Activated T-cell treated with anti-CD3 and anti-CD28 coated beads, Interleukin-2, amount 50 U/mL, for 24 hours (primary cell): ENCODE measurements at regions not wholly inside any gene's neighbourhood (a gene's known extent, or its start where the extent isn't known, plus 50 kb on each side); places are given as distances from the start of the nearest gene placed in this dataset.
"Not testable (repeated sequence)": the region's sequence is repeated elsewhere in the genome, so short reads cannot be mapped to it uniquely, and the experiment has no call there.

Experiments used
- DNase-seq: peaks from one replicate; pipeline ENCODE4 v3.0.0-alpha.2; 2020
- H3K27ac Mint-ChIP-seq: 2 replicates; pipeline ENCODE4 v1.8.0; 2020; ENCODE audit warnings: mild to moderate bottlenecking, mixed read lengths
- H3K27me3 Mint-ChIP-seq: 2 replicates; pipeline ENCODE4 v1.8.0; 2020; ENCODE audit warnings: mixed read lengths
- H3K36me3 Mint-ChIP-seq: 2 replicates; pipeline ENCODE4 v1.8.0; 2020; ENCODE audit warnings: low read depth, mixed read lengths
- H3K4me1 Mint-ChIP-seq: 2 replicates; pipeline ENCODE4 v1.8.0; 2020; ENCODE audit warnings: low read depth, mixed read lengths
- H3K4me3 Mint-ChIP-seq: 2 replicates; pipeline ENCODE4 v1.8.0; 2020; ENCODE audit warnings: mild to moderate bottlenecking, moderate library complexity, mixed read lengths
- H3K9me3 Mint-ChIP-seq: 2 replicates; pipeline ENCODE4 v1.8.0; 2020; ENCODE audit warnings: mixed read lengths

DNA sequence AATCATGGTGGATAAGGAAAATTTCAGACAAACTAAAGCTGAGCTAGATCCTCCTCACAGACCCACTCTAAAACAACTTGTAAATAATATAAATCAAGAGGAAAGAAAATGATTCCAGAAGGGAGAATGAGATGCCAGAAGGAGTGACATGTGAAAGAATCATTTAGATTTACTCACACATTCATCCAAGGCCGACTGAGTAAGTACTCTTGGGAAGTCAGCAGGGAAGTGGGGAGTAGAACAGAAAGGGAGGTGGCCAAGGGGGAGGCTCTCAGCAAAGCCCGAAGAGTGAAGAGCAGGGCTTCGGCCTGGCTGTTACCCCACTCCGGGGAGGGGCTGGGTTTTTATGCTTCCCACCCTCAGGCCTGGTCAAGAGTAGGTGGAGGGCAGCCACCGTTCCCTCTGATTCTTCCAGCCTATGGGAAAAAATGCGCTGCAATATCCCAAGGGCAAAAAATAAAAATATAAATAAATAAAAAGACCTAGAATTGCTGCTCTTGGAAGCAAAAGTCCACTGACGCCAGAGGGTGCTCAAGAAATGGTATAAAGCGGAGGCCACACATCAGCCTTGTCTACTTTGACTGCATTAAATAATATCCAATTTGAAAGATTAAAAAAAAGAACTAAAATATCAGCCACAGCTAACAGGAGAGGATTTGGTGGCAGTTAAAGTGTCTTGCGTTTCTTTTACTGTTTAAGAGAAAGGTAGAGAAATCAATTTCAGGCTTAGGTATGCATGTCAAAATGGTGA, 110.2 kb upstream of the COL5A1 start:
- H3K27ac Mint-ChIP-seq, result no peak overlapping the region
- peaks cover 29% of the 10 kb centered on the region for H3K27me3 Mint-ChIP-seq
- H3K4me1 Mint-ChIP-seq, result no peaks in the 10 kb centered on the region
- peaks cover 8% of the 10 kb centered on the region for H3K9me3 Mint-ChIP-seq
- no peak overlapping the region for H3K4me3 Mint-ChIP-seq
- DNase-seq, result no peak
- no peaks in the 10 kb centered on the region for H3K36me3 Mint-ChIP-seq

DNA sequence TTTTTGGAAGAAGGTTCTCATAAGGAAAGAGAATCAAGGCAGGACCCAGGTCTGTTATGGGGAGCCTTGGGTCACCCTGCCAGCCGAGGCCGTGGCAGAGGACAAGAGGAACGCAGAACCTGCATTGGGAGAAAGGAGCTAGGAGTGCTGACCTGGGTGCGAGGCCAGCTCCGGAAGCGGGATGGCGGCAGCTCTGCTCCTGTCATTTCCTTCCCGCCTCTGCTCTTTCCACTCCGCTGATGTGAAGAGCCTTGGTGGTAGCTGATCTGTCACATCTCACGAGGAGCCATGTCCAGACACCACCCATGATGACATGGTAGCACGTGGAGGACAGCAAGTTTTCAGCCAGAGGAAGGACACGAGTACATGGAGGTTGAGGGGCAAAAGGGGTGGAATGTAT, 109.5 kb upstream of the COL5A1 start:
- H3K9me3 Mint-ChIP-seq, result peaks cover 8% of the 10 kb centered on the region
- H3K4me1 Mint-ChIP-seq, result no peaks in the 10 kb centered on the region
- no peak overlapping the region for H3K27ac Mint-ChIP-seq
- H3K4me3 Mint-ChIP-seq, result no peak overlapping the region
- no peak for DNase-seq
- H3K27me3 Mint-ChIP-seq, result peaks cover 26% of the 10 kb centered on the region
- no peaks in the 10 kb centered on the region for H3K36me3 Mint-ChIP-seq

DNA sequence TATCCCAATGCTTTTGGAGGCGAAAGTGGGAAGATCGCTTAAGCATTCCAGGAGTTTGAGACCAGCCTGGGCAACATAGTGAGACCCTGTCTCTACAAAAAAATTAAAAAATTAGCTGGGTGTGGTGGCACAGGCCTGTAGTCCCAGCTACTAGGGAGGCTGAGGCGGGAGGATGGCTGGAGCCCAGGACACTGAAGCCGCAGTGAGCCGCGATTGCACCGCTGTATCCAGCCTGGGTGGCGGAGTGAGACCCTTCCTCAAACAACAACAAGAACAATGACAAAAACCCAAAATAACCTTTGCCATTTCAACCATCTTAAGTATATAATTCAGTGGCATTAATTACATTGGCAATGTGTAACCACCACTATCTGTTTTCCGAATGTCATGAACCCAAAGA, 108.9 kb upstream of the COL5A1 start:
- not testable (repeated sequence) for H3K27ac Mint-ChIP-seq, H3K9me3 Mint-ChIP-seq, DNase-seq, H3K4me3 Mint-ChIP-seq, H3K4me1 Mint-ChIP-seq, H3K36me3 Mint-ChIP-seq
- H3K27me3 Mint-ChIP-seq, result peaks cover 24% of the 10 kb centered on the region

DNA sequence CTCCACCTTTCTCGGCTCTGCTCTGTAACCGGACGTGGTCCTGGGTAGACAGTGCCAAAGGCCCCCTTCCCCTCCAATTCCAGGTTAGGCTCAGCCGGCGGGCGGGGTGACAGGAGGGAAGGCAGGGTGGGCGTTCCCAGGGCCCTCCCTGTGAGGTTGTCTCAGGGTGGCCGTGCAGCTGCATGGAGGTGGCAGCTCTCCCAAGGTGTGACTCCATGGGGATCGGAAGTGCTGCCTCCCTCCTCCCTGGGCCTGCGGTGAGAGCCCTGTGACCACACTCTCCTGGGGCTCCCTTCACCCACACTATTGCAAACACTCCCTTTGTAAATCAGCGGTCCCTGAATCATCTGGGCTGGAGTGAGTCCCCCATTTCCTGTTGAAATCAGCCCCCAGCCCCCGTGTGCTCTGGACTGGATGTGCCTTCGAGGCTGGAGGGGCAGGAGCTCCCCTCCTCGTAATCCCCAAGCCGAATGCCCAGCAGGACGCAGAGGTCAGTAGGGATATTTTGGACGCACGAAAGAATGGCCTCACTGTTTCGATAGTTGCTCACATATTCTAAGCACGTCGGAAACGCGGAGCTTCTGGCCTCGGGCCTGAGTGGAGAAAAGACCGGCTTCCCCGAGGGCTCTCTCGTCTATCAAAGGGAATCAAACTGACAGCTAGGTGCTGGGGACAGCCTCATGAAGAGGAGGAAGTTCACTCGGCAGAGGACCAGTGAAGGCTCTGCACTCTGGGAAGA, 107.6 kb upstream of the COL5A1 start:
- Mint-ChIP-seq H3K9me3 (peaks cover 8% of the 10 kb centered on the region), H3K4me1 (no peaks in the 10 kb centered on the region), H3K36me3 (no peaks in the 10 kb centered on the region), H3K27me3 (peaks cover 11% of the 10 kb centered on the region), H3K27ac (no peak overlapping the region), H3K4me3 (no peak overlapping the region)
- no peak for DNase-seq

DNA sequence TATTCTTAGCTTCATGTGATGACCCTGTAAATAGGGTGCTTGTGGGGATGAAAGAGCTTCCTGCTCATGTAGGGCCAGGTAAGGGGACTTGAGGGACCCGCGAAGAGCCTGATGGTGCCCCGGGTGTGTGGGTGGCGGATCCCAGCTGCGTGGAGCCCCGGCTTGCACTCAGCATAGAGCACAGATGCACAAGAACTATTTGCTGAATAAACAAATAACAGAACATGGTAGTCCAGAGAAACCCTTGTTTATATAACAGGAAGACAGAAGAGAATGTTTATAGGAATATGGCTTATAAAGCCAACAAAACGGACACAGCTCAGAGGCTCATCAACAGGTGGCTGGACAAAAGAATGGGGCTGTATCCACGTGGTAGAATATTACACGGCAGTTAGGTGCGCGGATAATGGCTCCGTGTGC, 106.9 kb upstream of the COL5A1 start:
- Mint-ChIP-seq H3K9me3 (peaks cover 7% of the 10 kb centered on the region), H3K27ac (no peak overlapping the region), H3K4me1 (no peaks in the 10 kb centered on the region), H3K27me3 (peaks cover 10% of the 10 kb centered on the region), H3K4me3 (no peak overlapping the region), H3K36me3 (no peaks in the 10 kb centered on the region)
- no peak for DNase-seq

DNA sequence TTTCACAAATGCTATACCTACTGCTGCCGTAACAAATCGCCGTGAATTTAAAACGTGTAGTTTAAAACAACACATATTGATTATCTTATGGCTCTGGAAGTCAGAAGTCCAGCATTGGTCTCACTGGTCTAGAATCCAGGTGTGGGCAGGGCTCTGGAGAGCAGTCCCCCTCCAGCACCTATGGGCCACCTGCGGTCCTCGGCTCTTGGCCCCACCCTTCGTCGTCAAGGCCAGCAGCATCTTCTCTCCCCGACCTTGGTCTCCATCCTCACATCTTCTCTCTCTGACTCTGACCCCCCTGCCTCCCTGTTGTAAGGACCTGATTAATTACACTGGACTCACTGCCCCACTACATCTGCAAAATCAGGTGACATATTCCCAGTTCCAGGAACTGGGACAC, 106.4 kb upstream of the COL5A1 start:
- DNase-seq, result no peak
- no peak overlapping the region for H3K27ac Mint-ChIP-seq
- H3K4me1 Mint-ChIP-seq, result no peaks in the 10 kb centered on the region
- no peaks in the 10 kb centered on the region for H3K36me3 Mint-ChIP-seq
- peaks cover 5% of the 10 kb centered on the region for H3K9me3 Mint-ChIP-seq
- H3K4me3 Mint-ChIP-seq, result no peak overlapping the region
- peaks cover 10% of the 10 kb centered on the region for H3K27me3 Mint-ChIP-seq

DNA sequence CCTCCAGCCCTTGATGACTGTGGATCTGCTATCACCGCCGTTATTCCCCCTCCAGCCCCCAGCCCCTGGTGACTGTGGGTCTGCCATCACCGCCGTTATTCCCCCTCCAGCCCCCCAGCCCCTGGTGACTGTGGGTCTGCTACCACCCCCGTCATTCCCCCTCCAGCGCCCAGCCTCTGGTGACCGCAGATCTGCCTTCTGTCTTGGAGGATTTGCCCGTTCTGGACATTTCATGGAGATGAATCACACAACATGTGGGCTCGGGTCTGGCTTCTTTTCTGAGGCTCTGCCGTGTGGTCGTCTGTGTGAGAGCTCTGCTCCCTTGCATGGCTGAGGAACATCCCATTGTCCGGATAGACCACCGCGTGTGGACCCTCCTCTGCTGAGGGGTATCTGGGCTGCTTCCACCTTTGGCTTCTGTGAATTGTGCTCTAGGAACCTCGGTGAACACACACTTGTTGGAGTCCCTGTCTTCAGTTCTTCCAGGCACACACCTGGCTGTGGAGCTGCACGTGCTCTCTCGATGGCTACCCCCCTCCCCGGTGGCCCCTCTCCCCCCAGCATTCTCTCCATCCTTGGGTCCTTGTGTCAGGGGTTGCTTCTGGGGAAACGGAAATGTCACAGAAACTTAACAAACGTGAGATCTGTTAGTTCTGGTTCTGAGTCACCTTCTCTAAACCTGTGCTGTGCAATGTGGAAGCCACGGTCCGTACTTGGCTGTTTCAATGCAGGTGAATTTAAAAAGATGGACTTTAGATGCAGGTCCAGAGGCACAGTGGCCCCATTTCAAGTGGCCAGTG, 105.3 kb upstream of the COL5A1 start:
- H3K27me3 Mint-ChIP-seq, result peaks cover 10% of the 10 kb centered on the region
- no peak overlapping the region for H3K4me3 Mint-ChIP-seq
- H3K36me3 Mint-ChIP-seq, result no peaks in the 10 kb centered on the region
- H3K9me3 Mint-ChIP-seq, result no peaks in the 10 kb centered on the region
- H3K27ac Mint-ChIP-seq, result no peak overlapping the region
- DNase-seq, result no peak
- H3K4me1 Mint-ChIP-seq, result no peaks in the 10 kb centered on the region

DNA sequence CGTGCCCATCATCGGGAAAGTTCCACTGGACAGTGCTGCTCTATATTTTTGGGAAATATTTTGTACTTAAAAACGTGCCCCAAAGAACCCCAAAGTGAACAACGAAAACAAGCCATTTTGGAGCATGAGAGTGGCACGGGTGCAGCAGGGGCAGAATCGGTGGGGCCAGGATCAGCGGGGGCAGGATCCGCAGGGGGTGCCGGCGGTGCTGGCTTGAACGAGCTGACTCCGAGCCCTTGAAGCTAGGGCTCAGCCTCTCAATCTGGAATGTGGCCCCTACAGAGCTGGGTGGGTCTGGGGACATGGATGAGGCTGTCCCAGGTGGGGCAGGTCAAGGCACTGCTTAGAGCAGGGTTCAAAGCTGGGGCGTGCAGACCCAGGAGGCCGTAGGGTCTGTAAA, 104.7 kb upstream of the COL5A1 start:
- Mint-ChIP-seq H3K4me3 (no peak overlapping the region), H3K27ac (no peak overlapping the region), H3K27me3 (peaks cover 10% of the 10 kb centered on the region), H3K9me3 (no peaks in the 10 kb centered on the region), H3K4me1 (no peaks in the 10 kb centered on the region), H3K36me3 (no peaks in the 10 kb centered on the region)
- no peak for DNase-seq

DNA sequence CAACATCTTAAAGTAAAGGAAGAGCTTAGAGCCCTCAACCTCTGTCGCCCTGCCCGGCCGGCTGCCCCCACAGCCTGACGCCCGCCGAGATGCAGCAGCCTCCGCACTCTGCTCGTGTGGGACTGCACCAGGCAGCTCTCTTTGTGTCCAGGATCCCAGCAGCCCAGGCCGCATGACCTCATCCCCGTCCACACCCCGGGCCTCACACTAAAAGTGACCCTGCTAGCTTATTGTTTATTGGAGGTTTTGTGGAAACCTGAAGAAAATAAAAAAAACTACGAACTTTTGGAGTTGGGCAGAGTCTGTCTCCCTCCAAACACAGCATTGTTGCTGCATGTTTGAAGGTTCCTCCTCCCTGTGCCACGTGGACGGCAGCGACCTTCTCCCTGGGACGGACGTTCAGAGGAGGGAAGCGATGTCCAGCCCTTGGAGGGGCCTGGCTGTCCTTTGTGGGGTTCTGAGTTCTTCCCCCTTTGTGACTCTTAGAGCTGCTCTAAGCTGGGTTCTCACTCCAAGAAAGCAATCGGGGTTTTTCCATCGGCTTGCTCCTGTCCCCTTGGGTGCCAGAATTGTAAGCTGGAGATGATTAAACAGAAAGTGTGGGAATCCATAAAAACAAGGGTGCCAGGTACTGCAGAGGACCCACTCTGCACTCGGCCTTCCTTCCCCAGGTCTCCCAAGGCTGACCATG, 103.5 kb upstream of the COL5A1 start:
- no peak overlapping the region for H3K27ac Mint-ChIP-seq
- no peak for DNase-seq
- no peaks in the 10 kb centered on the region for H3K9me3 Mint-ChIP-seq
- no peak overlapping the region for H3K4me3 Mint-ChIP-seq
- H3K27me3 Mint-ChIP-seq, result peaks cover 10% of the 10 kb centered on the region
- H3K4me1 Mint-ChIP-seq, result no peaks in the 10 kb centered on the region
- no peaks in the 10 kb centered on the region for H3K36me3 Mint-ChIP-seq

DNA sequence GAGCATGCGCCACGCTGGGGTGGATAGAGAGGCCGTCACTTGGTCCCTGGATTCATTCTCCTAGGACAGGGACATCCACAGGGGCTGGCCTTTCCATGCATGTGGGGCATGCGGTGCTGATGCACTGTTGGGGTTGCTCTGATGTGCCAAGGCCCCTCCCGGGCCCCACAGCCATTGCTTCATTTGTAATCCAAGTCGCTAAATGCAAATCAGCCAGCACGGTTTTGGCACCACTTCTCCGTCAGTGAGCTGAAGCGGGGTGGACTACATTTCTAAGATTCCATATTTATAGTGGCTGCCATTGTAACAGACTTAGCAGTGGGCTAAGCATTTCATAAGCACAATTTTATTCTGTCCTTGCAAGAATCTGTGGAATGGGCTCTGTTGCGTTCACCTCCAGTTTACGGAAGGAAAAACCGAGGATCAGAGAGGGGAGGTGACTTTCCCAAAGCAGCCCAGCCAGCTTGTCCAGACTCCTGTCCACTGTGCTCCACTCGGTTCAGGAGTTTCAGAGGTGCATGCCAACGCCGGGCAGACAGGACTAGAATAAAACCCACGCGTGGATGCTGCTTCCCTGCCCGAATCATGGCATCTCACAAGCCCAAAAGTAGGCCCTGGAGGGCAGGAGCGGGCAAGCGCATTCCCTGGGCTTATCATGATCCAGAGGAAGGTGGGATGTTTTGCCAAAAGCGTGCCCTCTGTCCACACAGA, 102.6 kb upstream of the COL5A1 start:
- peaks cover 10% of the 10 kb centered on the region for H3K27me3 Mint-ChIP-seq
- no peak overlapping the region for H3K27ac Mint-ChIP-seq
- no peaks in the 10 kb centered on the region for H3K9me3 Mint-ChIP-seq
- H3K4me1 Mint-ChIP-seq, result no peaks in the 10 kb centered on the region
- DNase-seq, result no peak
- H3K4me3 Mint-ChIP-seq, result no peak overlapping the region
- no peaks in the 10 kb centered on the region for H3K36me3 Mint-ChIP-seq

DNA sequence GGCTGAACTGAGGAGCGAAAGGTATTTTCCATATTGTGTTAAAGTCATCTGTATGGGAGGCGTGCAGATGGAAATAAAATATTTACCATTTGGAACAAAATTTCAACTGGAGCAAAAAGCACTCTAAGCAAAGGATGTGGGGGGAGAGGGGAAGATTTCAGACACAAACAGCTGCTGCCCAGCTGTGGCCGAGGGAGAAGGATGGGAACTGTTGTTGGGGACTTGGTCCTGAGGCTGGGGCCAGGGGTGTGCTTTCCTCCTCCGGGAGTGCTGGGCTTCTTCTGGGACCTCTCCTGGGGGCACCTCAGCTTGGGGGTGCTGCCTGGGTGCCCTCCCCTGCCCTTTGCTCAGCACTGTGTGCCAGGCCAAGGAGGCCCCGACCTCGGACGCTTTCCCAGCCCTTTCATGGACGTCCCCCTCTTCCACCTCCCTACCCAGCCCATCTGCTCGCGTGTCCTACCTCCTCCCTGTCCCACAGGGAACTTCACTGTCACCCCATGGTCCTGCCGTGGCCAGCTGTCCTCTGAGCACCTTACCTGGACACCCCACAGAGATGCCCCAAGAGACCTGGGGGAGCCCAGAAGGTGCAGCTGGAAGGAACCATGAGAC, 101.9 kb upstream of the COL5A1 start:
- Mint-ChIP-seq H3K4me1 (no peaks in the 10 kb centered on the region), H3K9me3 (no peaks in the 10 kb centered on the region), H3K36me3 (no peaks in the 10 kb centered on the region), H3K27ac (no peak overlapping the region), H3K4me3 (no peak overlapping the region), H3K27me3 (peaks cover 10% of the 10 kb centered on the region)
- no peak for DNase-seq

DNA sequence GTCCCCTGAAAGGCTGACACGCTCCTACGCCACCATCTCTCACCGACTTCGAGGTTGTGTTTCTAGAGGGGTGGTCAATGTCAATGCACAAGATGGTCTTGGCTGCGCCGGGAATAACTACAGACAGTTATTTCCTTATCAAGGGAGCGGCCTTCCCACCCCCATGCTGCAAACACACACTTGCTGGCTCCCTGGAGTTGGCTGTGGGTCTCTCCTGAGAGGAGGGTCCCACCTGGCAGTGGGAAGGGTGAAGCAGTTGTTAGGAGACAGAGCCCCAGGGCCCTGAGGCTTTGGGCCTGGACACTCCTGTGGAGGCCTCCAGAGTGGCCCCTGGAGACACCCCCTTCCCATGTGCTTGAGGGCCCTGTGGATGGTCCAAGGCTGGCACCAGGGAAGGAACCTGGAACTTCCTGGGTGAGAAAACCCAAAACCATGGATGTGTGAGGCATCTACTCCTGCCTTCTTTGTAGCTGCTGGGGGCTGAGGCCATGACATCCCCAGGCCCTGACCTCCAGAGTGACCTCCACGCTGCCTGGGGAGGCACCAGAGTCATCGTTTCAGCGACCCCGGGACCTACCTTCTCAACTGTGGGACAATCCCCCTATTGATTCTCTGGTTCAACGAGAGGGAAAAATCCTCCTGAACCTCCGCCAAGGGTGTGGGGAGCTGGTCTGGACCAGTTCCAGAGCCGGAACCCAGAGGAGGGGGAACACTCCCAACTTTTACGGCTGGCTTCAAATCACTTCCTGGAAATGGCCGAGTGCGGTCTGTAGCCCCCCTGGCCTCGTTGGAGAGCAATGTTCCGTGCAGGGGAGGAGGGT, 101.1 kb upstream of the COL5A1 start:
- Mint-ChIP-seq H3K27ac (no peak overlapping the region), H3K27me3 (peaks cover 6% of the 10 kb centered on the region), H3K9me3 (no peaks in the 10 kb centered on the region), H3K4me3 (no peak overlapping the region), H3K4me1 (no peaks in the 10 kb centered on the region), H3K36me3 (no peaks in the 10 kb centered on the region)
- no peak for DNase-seq

DNA sequence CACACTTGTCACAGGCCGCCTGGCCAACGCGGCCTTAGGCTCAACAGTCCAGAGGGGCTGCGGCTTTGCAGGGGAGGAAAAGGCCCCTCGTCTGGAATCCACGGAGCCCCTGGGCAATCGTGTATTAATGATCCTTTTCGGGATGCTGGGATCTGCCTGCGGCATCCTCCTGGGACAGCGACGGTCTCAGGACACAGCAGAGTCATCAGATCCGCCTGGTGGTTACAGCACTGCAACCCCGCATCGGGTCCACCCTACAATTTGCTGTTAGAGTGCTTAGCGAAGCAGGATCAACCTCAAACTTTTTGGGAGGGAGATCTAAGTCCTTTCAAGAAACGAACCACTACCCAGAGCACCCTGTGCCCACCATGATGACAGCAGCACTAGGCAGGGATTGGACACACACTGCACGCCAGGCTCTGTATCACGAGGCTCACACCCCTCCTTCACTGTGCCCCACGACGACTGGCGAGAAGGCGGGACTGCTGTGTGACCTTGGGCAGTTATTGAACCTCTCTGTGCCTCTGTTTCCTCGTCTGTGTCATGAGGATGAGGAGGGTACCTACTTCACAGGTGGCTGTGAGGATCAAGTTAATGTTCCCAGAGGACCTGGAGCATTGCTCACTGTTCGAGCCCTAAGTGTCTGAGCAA, 100.4 kb upstream of the COL5A1 start:
- Mint-ChIP-seq H3K36me3 (no peaks in the 10 kb centered on the region), H3K27ac (no peak overlapping the region), H3K4me1 (no peaks in the 10 kb centered on the region), H3K27me3 (peaks cover 5% of the 10 kb centered on the region), H3K9me3 (no peaks in the 10 kb centered on the region), H3K4me3 (no peak overlapping the region)
- DNase-seq, result no peak
